Fibroblast of villous mesenchyme (primary cell): ENCODE measurements at regions not wholly inside any gene's neighbourhood (a gene's known extent, or its start where the extent isn't known, plus 50 kb on each side); places are given as distances from the start of the nearest gene placed in this dataset.

Source experiments
- DNase-seq: peaks from one replicate; pipeline ENCODE4 v3.0.0-alpha.2; 2010; ENCODE audit warnings: low read depth
- H3K4me3 ChIP-seq: 2 replicates; pipeline ENCODE4 v1.5.1; 2011; ENCODE audit warnings: low read depth, mild to moderate bottlenecking, low read length
- CTCF ChIP-seq: IDR thresholded peaks from 2 replicates; pipeline ENCODE4 v1.5.1; 2012; ENCODE audit warnings: low read depth, mild to moderate bottlenecking, low read length; ENCODE audit not compliant: insufficient read depth

DNA sequence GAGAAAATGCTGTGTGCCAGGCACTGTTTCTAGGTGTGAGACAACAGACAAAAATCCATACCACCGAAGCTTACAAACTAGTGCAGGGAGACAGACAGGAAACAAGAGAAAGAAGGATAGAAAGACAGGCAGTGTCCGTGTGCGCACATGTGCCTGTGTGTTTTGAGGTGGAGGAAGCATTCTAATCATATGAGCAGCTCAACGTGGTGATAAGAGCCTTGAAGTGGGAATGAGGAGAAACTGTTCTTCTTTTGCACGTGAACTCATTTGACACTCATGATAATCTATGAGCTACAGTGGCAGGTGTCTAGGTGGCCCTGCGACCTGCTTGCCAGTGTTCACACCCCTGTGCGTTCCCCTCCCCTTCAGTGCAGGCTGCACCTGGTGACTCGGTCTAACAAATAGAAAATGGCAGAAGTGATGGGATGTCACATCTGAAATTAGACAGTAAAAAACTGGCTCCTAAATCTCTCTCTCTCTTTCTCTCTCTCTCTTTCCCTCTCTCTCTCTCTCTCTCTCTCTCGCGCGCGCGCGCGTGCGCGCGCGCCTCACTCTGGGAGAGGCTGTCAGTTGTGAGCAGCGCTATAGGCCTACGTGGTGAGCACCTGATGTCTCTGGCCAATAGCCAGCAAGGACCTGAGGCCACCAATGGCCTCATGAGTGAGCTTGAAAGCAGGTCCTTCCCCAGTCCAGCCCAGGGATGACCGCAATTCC, 74.8 kb downstream of the EN1 start:
- no peak for DNase-seq
- H3K4me3 ChIP-seq = no peak overlapping the region

DNA sequence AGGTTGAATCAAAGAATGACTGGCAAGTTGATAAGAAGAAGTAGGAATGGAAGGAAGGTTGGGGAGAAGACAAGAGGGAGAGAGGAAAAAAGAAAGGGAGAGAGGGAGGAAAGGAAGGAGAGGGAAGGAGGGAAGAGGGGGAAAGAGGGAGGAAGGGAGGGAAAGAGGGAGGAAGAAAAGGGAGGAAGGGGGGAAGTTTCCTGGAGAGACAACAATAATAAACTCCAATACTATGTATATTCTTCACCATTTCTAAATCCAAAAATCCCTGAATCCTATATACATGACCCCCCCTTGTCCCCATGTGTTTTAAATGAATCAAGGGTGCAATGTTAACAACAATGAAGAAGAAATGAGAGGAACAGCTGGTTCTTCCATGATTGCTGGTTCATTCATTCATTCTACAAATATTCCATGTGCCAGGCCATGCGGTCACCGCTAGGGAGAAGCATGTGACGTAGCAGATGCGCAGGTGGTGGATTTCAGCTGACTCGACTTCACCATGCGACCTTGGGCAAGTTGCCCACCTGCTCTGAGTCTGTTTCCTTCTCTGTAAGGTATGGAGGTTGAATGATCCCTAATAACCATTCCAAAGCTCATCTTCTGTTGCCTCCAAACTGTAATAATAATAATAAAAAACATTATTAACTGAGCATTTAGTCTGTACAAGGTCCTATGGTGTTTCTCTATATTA, 77.6 kb downstream of the EN1 start:
- no peak for TF ChIP-seq CTCF
- no peak overlapping the region for H3K4me3 ChIP-seq
- DNase-seq = no peak

More for the DNA sequence above, 74.8 kb downstream of the EN1 start:
- TF ChIP-seq CTCF = no peak

DNA sequence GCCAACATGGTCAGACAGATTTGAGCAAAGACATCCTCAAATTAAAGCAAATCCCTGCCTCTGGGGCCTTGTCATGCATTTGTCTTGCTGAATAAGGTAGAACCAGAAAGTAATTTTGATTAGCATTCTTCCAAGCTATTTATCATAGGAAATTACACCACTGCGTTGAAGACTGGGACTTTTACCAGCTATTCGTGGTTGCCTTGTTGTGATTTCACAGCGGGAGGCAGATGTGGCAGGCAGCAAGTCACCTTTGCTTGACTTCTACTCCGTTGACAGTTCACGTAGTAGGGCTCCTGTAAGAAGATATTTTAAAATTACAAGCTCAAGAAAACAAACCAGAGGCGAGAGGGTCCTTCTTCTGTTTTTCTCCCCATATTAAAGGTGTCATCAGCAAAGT, 80.6 kb downstream of the EN1 start:
- TF ChIP-seq CTCF = no peak
- no peak overlapping the region for H3K4me3 ChIP-seq
- no peak for DNase-seq

GRCh38 chr2:118764855-118765254, 82.6 kb downstream of the EN1 start:
- DNase-seq = no peak
- H3K4me3 ChIP-seq = no peak overlapping the region
- no peak for TF ChIP-seq CTCF

DNA sequence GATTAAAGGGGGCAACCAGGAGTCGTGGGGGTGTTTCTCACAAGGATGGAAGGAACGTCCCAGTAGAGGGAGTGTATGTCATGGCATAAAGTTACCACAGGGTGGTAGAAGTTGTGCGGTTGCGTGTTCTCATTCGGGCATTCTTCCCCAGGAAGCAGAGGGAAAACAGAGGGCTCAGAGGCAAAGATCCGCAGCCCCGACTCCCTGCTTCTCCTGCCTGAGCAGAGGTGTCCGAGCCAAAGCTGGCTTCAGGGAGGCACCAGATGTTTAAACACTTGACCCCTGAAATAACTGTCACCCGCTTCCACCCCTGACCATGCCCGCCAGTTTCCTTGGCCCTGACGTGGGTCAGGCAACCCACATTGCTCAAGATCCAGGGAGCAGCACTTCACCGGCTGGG, 83.7 kb downstream of the EN1 start:
- H3K4me3 ChIP-seq = no peak overlapping the region
- no peak for DNase-seq
- no peak for TF ChIP-seq CTCF

DNA sequence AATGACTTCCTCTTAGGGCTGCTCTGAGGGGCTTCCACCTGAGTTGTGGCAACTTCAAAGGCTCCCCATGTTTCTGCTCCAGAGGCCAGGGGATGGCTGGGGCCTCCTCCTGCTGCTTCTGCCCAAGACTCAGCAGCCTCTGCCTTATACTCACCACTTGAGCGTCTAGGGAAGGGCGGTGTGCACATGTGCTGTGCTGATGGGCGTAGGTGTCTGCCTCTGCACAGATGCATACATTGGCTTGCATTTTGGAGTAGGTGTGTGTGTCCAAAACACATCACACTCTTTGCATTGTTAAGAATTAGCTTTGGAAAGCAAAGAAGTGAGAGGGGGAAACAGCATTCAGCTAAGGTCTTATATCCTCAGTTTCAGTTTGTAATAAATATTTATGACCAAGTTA, 85.2 kb downstream of the EN1 start:
- TF ChIP-seq CTCF = no peak
- DNase-seq = no peak
- H3K4me3 ChIP-seq = no peak overlapping the region
